GM19193 (cell line): ENCODE measurements at regions not wholly inside any gene's neighbourhood (a gene's known extent, or its start where the extent isn't known, plus 50 kb on each side); places are given as distances from the start of the nearest gene placed in this dataset.

Experiments
- POLR2A ChIP-seq: IDR thresholded peaks from 4 replicates; pipeline ENCODE4 v1.6.1; 2011; ENCODE audit not compliant: insufficient read depth, insufficient read length; ENCODE audit errors: extremely low read depth

DNA sequence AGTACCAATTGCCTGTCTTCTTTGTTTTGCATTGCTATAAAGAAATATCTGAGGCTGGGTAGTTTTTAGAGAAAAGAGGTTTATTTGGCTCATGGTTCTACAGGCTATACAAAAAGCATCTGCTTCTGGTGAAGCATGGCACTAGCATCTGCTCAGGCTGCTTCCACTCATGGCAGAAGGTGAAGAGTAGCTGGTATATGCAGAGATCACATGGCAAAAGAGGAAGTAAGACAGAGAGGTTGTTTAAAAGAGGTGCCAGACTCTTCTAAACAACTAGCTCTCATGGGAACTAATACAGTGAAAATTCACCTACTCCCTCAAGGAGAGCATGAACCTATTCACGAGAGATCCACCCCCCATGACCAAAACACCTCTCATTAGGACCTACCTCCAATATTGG is 56.7 kb upstream of the GUCA2B start:
- TF ChIP-seq POLR2A, result no peak

DNA sequence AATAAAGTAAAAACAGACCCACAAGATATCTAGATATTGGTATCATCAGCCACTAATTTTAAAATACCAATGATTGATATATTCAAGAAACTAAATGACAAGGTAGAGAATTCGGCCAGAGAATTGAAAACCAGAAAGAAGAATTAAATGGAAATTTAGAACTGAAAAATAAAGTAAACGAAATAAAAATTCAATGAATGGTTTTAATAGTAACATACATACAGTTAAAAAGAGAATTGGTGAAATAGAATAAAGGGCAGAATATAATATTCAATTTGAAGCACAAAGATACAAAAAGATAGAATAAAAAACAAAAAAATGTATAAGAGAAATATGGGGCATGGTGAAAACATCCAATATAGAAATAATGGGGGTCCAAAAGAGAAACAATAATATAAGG is 64.0 kb upstream of the GUCA2B start:
- TF ChIP-seq POLR2A, result no peak

DNA sequence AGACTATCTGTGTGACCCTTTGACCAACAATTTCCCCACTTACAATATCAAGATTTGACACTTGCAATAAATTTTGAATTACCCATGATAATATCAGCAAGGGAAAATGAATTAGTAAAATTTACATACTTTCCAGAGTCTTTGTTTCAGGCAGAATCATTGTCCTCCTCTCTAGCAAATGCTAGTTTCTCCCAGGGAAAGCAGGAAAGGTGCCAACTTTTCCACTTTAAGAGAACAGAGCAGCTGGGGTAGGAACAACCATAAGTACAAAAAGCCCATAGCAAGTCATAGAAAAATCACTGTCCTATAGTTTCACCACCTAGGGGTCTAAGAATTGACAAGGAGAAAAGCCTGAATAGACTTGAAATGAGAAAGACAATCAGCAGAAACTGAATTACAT is 67.1 kb upstream of the GUCA2B start:
- no peak for TF ChIP-seq POLR2A

DNA sequence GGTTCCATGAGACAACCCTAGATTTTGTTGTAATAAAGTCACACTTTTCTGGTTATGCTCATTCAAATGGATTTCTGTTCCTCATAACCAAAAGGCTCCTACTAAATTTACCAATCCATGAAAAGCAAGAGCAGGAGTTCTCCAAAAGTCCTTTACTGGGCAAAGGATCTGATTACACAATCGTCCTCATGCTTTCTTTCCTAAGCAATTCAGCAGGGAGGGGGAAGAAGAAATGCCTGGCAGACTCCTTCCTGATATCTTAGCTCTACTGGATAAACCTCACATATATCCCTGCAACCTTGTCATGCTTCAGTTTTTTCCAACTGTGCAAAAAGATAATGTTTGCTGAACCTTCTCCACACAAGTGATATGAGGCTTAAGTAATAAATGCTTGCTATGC is 67.6 kb upstream of the GUCA2B start:
- TF ChIP-seq POLR2A, result no peak

DNA sequence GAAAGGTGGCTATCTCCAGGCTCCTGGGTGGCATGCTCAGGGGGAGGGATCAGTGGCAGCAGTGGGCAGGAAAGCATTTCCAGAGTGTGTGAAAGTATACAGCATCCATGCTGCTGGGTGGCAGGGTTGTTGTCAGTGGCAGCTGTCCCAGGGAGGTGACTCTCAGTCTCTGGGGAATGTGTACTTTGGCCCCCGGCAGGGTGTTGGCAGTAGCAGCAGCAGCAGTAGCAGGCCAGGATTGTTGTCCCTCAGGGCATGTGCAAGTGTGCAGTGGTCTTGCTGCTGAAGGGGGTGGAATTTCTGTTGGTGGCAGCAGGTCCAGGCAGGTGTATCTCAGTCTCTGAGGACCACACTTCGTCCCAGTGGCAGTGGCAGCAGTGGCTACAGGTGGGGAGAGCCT is 71.7 kb upstream of the GUCA2B start:
- TF ChIP-seq POLR2A, result no peak

DNA sequence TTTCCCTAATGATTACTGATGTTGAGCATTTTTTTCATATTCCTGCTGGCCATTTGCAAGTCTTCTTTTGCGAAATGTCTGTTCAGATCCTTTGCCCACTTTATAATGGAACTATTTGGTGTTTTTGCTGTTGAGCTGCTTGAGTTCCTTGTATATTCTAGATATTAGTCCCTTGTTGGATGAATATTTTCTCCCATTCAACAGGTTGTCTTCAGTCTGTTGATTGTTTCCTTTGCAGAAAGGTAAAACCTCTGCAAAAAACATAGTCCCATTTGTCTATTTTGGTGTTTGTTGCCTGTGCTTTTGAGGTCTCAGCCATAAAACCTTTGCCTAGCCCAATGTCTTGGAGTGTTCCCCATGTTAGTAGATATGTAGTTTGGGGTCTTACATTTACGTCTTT is 78.0 kb upstream of the GUCA2B start:
- TF ChIP-seq POLR2A, result no peak

DNA sequence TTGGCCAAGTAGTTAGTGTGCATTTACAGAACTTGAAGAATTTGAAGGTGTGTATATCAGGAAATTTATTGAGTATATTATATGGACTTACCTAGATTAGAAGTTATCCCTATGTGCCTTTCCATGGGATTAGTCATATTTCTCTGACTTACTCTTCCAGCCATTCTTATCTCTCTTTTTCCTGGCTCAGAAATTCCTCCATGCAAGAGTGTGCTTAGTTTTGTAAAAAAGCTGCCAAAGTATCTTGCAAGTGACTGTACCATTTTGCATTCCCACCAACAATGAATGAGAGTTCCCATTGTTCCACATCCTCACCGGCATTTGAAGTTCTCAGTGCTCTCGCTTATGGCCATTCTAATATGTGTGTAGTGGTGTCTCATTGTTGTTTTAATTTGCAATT is 82.2 kb upstream of the GUCA2B start:
- no peak for TF ChIP-seq POLR2A

DNA sequence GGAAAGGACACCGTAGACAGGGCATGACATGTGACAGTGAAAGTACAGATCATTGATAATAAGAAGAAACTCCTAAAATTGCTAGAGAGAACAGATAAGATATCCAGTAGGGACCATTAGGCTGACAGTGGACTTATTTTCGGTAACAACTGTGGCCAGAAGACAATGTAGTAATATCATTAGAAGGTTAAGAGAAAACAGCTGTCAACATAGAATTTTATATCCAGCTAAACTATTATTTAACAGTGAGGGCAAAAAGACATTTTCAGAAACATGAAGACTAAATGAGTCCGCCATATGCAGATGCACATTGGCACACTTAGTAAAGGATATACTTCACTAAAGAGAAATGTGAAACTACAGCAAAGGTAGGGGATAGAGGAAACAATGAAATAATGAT is 95.4 kb upstream of the GUCA2B start:
- no peak for TF ChIP-seq POLR2A

DNA sequence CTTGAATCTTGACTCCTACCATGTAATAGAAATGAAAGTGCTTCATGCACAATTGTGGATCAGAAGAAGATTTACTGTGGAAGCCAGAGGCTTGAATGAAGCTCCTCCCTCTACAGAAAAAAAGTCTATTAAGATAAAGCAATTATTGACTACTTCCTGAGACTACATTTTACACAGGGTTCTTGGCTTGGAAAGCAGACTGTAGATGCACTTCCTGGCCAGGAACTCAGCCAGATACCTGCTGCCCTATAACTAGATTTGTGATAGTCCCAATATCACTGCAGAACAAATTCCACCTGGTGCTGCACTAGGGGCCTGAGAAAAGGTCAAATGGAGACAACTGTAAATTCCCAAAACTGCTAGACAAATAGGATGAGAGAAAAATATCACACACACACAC is 96.8 kb upstream of the GUCA2B start:
- no peak for TF ChIP-seq POLR2A

DNA sequence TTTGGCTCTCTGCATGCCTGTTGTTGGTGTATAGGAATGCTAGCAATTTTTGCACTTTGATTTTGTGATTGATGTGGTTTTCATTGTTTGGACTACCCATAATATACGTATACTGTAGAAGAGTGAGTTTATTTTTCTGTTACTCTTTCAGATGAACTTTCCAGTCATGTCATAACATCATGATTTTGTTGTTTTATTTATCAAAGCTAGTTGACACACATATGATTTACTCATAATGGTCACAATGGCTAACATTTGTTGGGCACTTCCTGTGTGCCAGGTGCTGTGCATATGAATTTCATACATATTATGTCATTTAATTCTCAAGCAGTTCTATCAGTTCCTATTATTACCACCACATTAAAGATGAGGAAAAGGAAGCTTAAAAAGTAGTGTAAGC is 98.1 kb upstream of the GUCA2B start:
- TF ChIP-seq POLR2A, result no peak

DNA sequence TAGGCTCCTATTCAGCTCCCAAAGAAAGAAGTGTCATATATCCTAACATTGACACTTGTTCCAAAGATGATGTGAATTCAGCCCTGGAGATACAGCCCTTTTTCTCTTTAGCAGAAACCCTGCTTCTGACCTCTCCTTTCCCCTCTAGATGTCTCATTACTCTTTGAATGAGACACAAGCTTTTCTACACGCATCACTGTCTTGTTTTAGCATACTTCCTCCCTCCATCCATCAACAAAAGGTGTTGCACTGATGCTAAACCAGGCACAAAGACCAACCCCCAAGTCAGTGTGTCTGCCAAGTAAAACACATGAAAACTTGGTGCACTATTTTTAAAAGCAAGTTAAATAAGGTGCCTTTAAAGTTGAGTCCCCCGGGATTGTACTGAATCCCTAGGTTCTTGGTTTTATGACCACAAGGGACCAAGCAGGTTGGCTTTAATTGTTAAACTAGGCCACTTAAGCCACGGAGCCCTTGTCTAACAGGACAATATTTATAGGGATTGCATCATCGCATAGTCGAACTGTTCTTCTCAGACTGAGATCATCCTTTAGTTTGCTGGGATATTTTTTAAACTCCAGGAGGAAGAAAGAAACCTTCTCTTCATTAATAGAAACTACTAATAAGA is 101.0 kb upstream of the GUCA2B start:
- no peak for TF ChIP-seq POLR2A

DNA sequence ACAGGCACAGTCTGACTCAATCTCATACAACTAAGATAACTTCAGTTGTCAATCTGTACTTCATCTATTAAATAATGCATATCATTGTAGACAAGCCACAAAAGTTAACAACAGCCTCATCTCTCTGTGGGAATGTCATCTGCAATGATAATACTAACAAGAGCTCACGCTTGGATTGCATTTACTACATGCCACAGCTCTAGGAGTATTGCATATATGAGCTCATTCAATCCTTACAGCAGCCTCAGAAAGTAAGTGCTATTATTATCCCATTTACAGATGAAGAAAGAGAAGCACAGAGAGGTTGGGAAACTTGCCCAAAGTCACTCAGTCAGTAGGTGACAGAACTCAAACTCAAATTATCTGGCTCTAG is 105.7 kb upstream of the GUCA2B start:
- no peak for TF ChIP-seq POLR2A

DNA sequence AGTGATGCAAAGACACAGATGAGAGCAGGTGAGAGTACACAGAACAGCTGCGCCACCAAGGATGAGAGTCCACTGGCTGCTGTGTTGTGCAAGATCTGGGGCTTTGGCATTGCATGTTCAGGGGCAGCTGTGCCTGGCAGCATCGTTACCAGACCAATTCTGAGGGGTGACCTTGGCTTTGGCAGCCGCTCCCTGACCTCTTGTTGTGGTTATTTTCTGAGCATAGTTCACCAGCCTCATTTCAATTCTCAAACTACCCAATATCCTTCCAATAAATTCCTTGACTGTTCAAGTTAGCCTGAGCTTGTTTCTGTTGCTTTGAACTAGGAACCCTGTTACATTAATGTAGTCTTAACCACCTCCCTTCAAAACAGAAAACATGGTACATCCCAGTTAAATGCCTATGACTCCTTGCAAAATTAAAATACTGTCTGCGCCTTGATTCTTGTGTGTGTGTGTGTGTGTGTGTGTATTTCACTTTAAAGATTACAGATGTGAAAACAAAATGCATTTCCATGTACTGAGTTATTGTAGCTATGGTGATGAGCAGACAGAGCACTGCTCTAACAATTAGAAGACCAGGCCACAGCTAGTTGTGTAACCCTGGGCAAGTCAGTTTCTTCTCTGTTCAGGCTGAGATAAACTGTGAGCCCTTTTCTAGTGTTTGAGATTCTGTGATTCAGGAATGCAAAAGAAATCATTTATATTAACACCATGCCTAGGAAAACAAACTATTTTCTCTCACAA is 106.3 kb upstream of the GUCA2B start:
- TF ChIP-seq POLR2A, result no peak

DNA sequence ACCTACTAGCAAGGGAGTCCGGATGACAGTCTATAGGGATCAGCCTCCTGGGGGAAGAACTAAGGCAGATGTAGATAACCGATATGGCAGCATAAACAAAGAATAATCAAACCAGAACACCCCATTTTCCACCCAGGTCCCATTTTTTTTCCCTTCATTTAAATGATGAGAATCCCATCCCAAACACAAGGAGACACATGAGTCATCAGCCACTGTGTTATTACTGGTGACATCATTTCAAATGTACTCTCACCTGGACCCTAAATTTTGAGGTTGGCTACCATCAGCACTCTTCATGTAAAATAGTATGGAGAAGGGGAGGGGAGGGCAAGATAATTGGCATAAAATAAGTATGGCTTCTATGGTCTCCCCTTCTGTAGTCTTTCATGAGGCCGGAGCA is 108.9 kb upstream of the GUCA2B start:
- TF ChIP-seq POLR2A, result no peak

DNA sequence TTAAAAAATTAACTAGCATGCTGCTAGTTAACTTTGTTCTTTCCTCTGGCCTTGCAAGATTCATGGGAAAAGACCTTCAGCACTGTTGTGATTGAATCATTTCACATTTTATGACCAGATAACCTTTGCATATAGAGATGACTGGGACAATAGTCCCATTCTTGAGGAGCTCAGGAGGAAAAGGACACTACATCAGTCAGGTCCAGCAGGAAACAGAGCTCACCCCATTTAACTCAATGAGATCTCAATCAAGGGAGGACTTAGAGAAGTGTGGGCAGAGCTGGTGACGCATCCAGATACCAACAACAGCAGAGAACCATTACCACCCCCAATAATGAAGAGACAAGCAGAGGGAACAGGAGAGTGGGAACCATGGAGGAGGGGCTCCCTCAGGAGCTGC is 109.4 kb upstream of the GUCA2B start:
- TF ChIP-seq POLR2A, result no peak

DNA sequence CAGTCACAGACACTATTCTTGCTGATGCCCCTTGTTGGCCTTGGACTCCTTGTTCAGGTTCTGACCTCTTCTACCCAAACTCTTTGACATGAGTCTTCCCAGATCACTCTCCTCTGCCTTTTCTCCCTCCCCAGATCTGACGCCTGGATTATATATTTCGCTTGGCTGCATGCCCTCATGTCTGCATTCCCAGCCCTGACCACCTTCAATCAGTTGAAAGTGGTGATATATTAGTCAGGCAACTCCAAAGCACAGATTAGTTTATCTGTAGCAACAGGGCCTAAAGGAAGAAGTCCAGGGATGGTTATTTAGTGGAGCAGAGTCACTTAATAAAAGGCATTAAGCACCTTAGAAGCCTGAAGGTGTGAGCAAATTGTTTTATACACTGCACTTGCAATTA is 110.0 kb upstream of the GUCA2B start:
- no peak for TF ChIP-seq POLR2A

DNA sequence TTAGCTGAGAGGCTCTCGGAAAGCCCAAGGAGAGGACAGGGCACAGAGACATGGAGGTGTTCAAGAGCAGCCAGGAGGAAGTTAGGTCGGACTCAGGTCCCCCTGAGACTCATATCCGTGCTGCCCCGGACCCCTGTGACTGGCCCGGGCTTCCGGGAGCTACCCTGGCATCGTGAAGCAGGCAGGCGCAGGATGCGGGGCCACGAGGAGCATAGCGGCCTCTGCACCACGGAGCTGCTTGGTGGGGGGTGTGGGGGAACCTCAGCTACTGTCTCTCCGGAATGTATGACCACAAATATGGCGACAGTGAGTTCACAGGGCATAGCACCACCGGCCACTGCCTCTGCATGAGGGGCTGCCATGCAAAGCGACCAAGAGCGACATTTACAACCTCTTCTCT is 112.2 kb upstream of the GUCA2B start:
- TF ChIP-seq POLR2A, result no peak

DNA sequence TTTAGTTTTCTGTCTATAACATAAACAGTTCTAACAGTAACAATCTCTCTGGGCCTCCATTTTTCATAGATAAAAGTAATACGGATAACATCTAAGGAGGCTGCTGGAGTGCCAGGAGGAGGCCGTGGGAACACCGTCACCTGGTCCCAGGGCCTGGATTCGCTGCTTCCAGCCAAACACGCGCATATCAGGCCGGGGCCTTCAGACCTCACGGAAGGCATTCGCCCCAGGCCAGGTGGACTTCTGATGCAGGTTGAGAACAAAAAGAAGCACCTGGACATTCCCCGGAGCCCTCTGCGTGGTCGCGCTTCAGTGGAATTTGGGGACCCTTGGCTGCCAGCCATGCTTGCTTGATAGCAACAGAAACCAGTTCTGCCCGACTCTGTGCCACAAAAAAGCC is 113.1 kb upstream of the GUCA2B start:
- no peak for TF ChIP-seq POLR2A

DNA sequence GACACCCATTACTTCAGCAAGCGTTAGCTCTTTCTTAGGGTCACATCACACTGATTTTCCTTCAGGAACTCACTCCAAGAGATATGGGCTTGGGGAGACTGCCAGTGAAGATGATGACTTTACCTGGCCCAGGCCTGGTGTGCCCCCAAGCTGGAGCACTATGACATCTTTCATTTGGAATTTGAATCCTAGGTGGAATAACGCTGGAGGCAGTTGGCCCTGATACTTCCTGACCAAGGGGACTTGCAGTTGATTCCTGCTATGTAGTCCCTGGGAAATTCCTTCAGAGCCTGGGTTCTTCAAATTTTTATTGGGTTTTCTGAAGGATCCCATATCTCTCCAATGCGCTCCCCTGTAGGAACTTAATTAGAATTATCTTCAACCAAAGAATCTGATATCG is 114.9 kb upstream of the GUCA2B start:
- TF ChIP-seq POLR2A, result no peak
